ENCODE measurements at regions not wholly inside any gene's neighbourhood (a gene's known extent, or its start where the extent isn't known, plus 50 kb on each side); places are given as distances from the start of the nearest gene placed in this dataset.

DNA sequence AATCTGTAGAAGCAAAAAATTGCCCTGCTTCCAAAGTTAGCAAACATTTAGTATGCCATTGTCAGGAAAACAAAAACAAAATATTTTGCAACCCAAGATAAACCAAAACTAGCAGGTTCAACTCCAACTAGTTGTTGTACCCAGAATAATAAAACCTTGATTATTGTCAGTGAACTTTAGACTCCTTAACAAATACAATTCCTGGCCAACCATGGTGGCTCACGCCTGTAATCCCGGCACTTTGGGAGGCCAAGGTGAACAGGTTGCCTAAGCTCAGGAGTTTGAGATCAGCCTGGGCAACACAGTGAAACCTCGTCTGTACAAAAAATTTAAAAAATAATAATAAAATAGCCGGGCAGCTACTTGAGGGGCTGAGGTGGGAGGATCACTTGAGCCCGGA lies 53.6 kb upstream of the EPCAM start:
- H3K36me3 ChIP-seq (ENCODE audit: insufficient read depth in 1 of 2, low read depth in 1 of 2), result no peaks in the 10 kb centered on the region
- H3K4me1 ChIP-seq, result peaks cover 15% of the 10 kb centered on the region
- DNase-seq (no peak), ATAC-seq (no peak)
- no peaks in the 10 kb centered on the region for H3K27me3 ChIP-seq (ENCODE audit: insufficient read depth in 3 of 3, low read length in 2 of 3)
- TF ChIP-seq, protein P1, sequence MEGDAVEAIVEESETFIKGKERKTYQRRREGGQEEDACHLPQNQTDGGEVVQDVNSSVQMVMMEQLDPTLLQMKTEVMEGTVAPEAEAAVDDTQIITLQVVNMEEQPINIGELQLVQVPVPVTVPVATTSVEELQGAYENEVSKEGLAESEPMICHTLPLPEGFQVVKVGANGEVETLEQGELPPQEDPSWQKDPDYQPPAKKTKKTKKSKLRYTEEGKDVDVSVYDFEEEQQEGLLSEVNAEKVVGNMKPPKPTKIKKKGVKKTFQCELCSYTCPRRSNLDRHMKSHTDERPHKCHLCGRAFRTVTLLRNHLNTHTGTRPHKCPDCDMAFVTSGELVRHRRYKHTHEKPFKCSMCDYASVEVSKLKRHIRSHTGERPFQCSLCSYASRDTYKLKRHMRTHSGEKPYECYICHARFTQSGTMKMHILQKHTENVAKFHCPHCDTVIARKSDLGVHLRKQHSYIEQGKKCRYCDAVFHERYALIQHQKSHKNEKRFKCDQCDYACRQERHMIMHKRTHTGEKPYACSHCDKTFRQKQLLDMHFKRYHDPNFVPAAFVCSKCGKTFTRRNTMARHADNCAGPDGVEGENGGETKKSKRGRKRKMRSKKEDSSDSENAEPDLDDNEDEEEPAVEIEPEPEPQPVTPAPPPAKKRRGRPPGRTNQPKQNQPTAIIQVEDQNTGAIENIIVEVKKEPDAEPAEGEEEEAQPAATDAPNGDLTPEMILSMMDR (IDR thresholded peaks at IDR 0.05), result no peak
- H3K9me3 ChIP-seq, result no peaks in the 10 kb centered on the region
- intact Hi-C loops (cut with DNase I), result no loop called here
- WGBS, 3 donors, result 91 to 94% (median 92%) methylated on average over 5 of the region's 5 CpGs
- no peak overlapping the region for H3K27ac ChIP-seq
- no peak overlapping the region for H3K4me3 ChIP-seq

DNA sequence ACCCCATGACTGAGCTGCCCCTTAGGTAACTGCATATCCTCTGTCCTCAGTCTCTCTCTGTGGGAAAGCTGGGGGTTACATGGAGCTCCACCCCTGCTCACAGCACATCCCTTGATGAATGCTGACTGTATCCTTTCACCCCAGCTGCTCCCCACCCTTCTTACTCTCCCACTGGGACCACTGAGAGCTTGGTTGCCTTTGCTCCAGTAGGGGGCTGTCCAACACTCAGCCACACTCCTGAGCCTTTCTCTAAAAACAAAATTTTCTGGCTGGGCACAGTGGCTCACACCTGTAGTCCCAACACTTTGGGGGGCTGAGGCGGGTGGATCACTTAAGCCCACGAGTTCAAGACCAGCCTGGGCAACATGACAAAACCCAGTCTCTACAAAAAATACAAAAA lies 55.4 kb upstream of the EPCAM start:
- ATAC-seq, result no peak
- intact Hi-C loops (cut with DNase I), result no loop called here
- 86 to 100% (median 95%) methylated on average over 2 of the region's 2 CpGs for WGBS, 3 donors

DNA sequence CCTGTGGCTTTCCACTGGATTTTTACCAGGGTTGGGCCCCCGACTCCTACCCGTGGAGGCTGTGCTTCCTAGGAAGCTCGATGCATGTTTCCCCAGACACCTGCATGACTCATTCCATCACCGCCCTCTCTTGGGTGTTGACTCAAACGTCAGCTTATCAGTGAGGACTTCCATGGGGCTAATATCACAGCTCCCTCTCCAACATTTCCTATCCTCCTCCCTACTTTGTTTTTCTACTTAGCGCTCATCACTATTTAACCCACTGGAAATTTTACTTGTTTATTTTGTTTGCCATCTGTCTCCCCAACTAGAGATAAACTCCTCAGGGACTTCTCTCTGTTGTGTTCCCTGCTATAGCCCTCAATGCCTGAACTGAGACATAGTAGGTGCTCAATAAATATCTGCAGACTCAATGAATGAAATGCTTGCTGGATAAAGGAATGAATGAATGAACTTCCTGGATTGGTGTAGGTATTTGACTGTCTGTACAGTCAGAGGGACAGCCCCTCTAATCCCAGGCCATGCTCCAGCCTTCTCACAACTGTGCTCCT lies 55.9 kb upstream of the EPCAM start:
- intact Hi-C loops (cut with DNase I), result no loop called here
- ATAC-seq (no peak), DNase-seq (no peak)
- H3K27me3 ChIP-seq (ENCODE audit: insufficient read depth in 3 of 3, low read length in 2 of 3), result no peaks in the 10 kb centered on the region
- H3K4me3 ChIP-seq, result no peak overlapping the region
- H3K27ac ChIP-seq, result no peak overlapping the region
- H3K4me1 ChIP-seq, result peaks cover 15% of the 10 kb centered on the region
- TF ChIP-seq, protein P1 (IDR thresholded peaks at IDR 0.05), result no peak
- no peaks in the 10 kb centered on the region for H3K36me3 ChIP-seq (ENCODE audit: insufficient read depth in 1 of 2, low read depth in 1 of 2)
- no peaks in the 10 kb centered on the region for H3K9me3 ChIP-seq
- 76 to 80% (median 80%) methylated on average over 6 of the region's 6 CpGs for WGBS, 3 donors

More for the DNA sequence above, 55.4 kb upstream of the EPCAM start:
- no peak overlapping the region for H3K4me3 ChIP-seq
- no peak overlapping the region for H3K27ac ChIP-seq
- H3K4me1 ChIP-seq, result peaks cover 15% of the 10 kb centered on the region
- no peaks in the 10 kb centered on the region for H3K27me3 ChIP-seq (ENCODE audit: insufficient read depth in 3 of 3, low read length in 2 of 3)
- H3K9me3 ChIP-seq, result no peaks in the 10 kb centered on the region
- H3K36me3 ChIP-seq (ENCODE audit: insufficient read depth in 1 of 2, low read depth in 1 of 2), result no peaks in the 10 kb centered on the region
- DNase-seq, result no peak
- TF ChIP-seq, protein P1 (IDR thresholded peaks at IDR 0.05), result no peak

DNA sequence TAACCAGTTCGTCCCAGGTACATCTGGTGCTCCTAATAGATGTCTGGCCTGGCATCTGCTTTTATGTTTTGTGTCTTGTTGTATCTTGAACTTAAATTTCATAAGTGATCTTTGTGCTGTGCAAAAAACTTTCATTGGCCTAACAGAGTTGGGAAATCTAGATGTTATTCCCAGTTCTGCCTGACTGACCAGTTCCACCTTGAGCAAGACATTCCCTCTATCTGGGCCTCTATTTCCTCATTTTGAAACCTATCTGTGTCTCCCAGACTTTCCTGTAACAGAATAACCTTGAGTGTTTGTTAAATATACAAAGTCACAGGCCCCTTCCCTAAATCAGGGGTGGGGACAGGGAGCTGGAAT lies 56.6 kb upstream of the EPCAM start:
- Histone ChIP-seq H3K27ac (no peak overlapping the region), H3K36me3 (ENCODE audit: insufficient read depth in 1 of 2, low read depth in 1 of 2) (no peaks in the 10 kb centered on the region), H3K27me3 (ENCODE audit: insufficient read depth in 3 of 3, low read length in 2 of 3) (no peaks in the 10 kb centered on the region), H3K9me3 (no peaks in the 10 kb centered on the region), H3K4me3 (no peak overlapping the region), H3K4me1 (peaks cover 15% of the 10 kb centered on the region)
- 89 to 97% (median 96%) methylated on average over 1 of the region's 1 CpG for WGBS, 3 donors
- no peak for ATAC-seq
- DNase-seq, result no peak
- TF ChIP-seq, protein P1 (IDR thresholded peaks at IDR 0.05), result no peak
- intact Hi-C loops (cut with DNase I), result no loop called here

DNA sequence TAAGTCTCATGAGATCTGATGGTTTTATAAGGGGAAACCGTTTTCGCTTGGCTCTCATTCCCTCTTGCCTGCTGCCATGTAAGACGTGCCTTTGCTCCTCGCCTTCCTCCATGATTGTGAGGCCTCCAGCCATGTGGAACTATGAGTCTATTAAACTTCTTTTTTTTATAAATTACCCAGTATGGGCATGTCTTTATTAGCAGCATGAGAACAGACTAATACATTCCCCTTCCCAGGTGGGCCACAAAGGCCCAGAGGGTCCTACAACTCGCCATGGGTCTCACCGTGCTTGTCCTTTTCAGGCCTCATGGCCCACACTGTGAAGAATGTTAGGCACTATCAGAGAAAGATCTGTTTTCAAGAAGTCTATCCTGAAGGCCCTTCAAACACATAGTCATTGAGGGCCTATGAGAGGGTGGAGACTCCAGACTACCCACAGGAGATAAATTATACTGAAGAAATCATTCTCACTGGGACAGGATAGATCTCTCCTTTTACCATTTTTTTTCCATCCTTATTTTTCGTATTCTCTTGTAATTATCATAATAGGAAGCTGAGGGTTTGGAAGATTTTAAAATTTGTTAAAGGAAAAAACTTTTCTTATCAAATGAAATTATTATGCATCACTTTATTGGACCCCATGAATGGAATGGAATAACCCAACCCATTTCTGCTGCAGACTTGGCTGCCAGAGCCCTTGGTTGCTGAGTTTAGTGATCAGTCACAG lies 57.2 kb upstream of the EPCAM start:
- Histone ChIP-seq H3K27me3 (ENCODE audit: insufficient read depth in 3 of 3, low read length in 2 of 3) (no peaks in the 10 kb centered on the region), H3K27ac (no peak overlapping the region), H3K4me3 (no peak overlapping the region), H3K9me3 (no peaks in the 10 kb centered on the region), H3K4me1 (peaks cover 15% of the 10 kb centered on the region), H3K36me3 (ENCODE audit: insufficient read depth in 1 of 2, low read depth in 1 of 2) (no peaks in the 10 kb centered on the region)
- WGBS, 3 donors, result 90 to 93% (median 91%) methylated on average over 7 of the region's 7 CpGs
- intact Hi-C loops (cut with DNase I), result no loop called here
- no peak for DNase-seq
- no peak for ATAC-seq
- TF ChIP-seq, protein P1 (IDR thresholded peaks at IDR 0.05), result no peak
